ENCODE measurements at regions not wholly inside any gene's neighbourhood (a gene's known extent, or its start where the extent isn't known, plus 50 kb on each side); places are given as distances from the start of the nearest gene placed in this dataset.

DNA sequence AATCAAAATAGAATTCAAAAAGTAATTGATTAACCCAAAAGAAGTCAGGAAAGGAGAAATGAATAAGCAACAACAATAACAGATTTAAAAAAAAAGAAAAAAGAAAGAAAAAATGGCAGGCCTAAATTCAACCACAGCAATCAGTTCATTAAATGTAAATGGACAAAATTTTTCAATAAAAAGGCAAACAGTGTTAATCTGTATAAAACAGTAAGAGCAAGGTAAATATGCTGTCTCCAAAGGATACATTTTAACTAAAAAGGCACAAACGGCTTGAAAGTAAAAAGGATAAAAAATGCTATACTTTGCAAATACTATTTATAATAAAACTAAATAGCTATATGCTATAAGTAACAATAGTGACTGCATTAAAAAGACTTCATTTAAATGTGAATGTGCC, 582.0 kb downstream of the SPRY1 start:
- TF ChIP-seq, protein P1, sequence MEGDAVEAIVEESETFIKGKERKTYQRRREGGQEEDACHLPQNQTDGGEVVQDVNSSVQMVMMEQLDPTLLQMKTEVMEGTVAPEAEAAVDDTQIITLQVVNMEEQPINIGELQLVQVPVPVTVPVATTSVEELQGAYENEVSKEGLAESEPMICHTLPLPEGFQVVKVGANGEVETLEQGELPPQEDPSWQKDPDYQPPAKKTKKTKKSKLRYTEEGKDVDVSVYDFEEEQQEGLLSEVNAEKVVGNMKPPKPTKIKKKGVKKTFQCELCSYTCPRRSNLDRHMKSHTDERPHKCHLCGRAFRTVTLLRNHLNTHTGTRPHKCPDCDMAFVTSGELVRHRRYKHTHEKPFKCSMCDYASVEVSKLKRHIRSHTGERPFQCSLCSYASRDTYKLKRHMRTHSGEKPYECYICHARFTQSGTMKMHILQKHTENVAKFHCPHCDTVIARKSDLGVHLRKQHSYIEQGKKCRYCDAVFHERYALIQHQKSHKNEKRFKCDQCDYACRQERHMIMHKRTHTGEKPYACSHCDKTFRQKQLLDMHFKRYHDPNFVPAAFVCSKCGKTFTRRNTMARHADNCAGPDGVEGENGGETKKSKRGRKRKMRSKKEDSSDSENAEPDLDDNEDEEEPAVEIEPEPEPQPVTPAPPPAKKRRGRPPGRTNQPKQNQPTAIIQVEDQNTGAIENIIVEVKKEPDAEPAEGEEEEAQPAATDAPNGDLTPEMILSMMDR (conservative IDR thresholded peaks at IDR 0.05; ENCODE audit: low read length): no peak
- TF ChIP-seq EZH2phosphoT487 (IDR thresholded peaks at IDR 0.05; ENCODE audit: borderline replicate concordance, low read depth, low read length): no peak

All from OCI-LY7 (cell line).